HG03066 (cell line): ENCODE measurements at regions not wholly inside any gene's neighbourhood (a gene's known extent, or its start where the extent isn't known, plus 50 kb on each side); places are given as distances from the start of the nearest gene placed in this dataset.

Experiments used
- ATAC-seq: cut with Tn5 transposase; IDR thresholded peaks from one replicate; pipeline ENCODE4 v1.9.1; 2021; ENCODE audit warnings: low read depth; ENCODE audit not compliant: unreplicated experiment

GRCh38 chr12:77510985-77511384 is 319.7 kb upstream of the NAV3 start:
- ATAC-seq, result no peak

GRCh38 chr12:77504466-77504865 is 326.2 kb upstream of the NAV3 start:
- ATAC-seq, result no peak

DNA sequence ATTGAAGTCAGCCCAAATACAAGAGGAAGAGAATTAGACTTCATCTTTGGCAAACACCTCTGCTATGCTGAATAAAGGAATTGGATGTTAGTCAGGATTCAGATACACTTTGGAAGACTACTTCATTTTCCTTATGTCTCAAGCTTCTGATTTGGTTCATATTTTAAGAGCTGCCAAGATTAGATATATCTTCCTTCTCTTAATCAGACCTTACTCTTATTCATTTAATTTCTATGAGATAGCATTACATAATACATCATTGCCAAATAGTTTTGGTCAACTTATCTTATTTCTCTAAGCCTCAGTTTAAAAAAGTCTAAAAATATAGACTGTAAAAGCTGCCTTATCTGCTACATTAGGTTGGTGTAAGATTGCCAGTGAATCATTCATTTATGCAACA is 330.6 kb upstream of the NAV3 start:
- ATAC-seq, result no peak

DNA sequence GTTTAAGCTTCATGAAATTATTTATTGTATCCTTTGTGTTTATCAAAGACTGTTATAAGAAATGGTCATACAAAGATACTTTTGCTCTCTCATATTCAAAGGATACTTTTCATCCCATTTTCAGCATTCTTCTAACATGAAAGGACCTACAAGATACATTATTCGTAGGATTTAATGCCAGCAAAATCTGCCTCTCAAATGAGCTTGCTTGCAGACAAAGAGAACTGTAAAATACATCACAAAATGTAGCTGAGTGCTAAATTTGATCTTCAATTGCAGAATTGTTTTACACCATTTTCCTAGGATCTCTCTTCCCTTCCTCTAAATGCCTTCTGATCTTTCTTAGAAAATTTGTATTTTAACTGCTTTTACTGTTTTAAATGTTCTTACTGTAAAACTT is 333.0 kb upstream of the NAV3 start:
- ATAC-seq, result no peak

DNA sequence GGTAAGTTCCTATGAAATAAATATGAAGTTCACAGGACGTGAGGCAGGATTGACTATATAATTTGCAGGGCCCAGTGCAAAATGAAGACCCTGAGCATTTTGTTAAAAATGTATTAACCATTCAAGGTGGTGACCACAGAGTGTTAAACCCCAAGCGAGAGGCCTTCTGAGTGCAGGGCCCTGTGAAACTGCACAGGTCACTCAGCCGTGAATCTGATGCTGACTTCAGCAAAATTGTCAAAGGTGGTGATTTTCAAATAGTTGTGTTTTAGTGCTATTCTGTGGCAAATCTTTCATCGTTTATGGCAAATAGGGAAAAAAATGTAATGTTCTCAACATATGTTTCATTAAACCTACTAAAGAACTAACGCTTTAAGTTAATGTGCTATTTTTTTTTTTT is 334.0 kb upstream of the NAV3 start:
- ATAC-seq, result no peak

GRCh38 chr12:77494296-77494695 is 336.4 kb upstream of the NAV3 start:
- no peak for ATAC-seq

DNA sequence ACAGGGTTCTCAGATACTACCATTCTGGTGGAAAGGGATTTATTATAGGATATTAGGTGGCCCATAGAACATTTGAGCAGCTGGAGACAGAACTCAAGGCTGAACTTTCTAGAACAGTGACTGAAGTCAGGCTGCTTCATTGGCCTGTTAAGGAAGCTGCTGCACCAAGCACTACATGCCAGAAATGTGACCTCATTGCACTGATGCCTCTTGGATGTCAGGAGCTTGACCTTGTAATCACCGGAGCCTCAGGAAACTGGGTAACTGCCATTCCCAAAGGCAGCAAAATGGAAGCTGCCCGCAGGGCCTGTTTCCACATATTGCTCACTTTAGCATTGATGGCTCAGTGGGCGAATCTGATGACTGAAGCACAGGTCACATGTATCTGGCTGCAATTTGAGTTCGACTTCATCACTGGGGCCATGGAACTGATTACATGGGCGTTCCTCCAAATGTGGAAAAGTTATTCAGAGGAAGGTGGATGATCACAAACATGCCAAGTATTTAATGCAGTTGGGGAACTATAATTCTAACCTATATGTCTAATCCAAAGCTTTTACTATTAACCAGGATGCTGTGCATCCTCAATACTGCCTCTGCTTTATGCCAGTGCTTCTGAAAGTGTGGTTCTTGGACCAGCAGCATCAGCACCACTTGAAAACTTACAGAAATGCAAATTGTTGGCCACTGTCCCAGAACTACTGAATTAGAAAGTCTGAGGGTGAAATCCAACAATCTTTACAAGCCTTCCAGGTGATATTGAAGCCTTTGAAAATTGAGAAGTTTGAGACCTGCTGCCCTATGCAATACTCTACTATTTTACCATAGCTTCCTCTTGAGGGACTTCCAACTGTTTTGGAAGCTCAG is 337.2 kb upstream of the NAV3 start:
- no peak for ATAC-seq

DNA sequence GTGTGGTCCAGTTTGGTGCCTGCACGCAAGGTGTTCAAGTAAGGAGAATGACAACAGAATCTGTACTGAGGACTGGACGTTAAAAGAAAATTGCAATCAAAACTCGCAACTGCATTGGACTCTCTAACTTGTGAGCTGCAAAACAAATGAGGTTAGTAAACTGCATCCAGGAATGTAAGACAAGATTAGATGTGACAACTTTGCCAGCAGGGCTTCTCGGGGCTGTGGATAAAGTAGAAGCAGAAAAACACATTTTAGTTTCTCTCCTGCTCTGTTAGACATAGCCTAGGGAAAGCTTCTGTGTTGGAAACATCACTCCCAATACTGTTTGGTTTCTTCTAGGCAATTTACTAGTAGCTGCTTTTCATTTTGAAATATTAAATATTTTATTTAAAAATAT is 338.2 kb upstream of the NAV3 start:
- no peak for ATAC-seq

- no peak for ATAC-seq
Measured at GRCh38 chr12:77489331-77489970, 341.2 kb upstream of the NAV3 start.

DNA sequence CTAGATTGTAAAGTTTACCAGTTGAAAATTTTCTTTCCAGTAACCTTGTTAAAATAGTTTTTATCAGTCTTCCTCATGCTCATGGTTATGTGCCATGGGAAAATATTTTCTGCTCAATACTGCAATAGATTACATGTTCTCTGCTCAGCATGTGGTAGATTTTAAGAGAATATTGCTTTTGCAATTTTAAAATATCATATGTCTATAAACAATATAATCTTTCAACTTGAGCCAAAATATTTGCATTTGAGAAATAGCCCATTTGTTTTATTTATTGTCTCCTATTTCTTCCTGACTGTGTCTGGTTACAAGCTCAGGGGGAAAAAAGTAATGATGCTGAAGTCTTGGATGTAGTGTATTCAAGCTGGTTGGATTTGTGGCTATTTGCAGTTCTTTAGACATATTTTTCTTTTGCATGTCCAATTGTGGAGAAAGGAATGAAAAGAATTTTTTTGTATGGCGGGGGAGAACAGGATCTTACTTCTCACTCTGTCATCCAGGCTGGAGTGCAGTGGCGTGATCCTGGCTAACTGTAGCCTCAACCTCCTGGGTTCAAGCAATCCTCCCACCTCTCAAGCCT is 342.6 kb upstream of the NAV3 start:
- ATAC-seq, result no peak

- ATAC-seq, result no peak
Measured at GRCh38 chr12:77486872-77487271, 343.8 kb upstream of the NAV3 start.

DNA sequence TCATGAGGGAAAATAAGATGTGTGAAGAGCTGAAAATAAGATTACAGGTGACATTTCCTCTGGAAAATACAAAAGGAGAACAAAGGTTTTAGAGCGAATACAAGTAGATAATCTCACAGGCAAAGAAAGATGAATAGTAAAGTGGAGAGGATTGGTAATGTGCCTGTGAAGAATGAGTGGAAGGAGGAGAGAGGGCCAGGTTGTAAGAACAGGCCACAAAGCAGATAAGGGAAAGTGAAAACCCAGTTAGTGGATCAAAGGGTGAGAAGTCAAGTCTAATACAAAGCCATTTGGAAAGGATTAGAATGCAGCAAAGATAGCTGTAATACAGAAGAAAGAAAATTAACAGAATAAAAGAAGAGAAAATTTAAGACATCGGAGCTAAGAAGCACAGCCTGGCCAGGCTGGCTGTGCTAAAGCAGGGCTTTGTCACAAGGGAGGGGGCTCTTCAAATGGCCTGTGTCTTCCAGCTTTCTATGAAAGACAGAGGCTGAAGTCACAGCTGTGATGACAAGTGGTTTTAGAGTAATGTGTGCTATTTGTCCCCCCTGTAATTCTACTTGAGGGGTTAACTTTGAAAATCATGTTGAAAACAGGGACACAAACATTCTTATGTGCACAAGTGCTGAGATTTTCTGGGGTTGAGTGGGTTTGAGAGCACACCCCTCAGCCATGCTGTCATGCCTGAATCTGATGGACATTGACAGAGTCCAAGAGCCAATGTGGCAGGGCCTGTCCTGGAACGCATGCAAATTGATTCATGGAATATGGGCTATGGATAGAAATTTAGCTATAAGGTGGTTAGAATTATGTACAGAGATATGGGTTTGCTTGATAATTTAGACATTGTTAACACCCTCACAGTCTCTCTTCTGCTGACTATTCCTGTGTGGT is 344.5 kb upstream of the NAV3 start:
- ATAC-seq, result no peak

DNA sequence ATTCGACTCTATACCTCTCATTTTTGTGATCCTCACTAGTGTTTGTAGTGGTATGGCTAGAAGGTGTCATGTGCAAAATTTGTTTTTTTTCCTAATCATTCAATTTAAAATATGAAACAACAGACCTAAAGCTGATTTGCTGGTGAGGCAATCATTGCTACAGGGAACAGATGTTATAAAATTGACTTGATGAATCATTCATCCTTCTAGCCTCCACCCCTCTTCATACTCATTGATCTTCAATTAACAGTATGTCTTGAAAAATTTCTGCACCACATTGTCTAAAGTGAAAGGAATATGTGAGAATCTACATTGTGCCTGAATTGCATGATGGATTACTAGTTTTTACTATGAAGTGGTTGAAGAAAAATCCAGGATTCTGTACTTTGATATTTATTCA is 349.0 kb upstream of the NAV3 start:
- no peak for ATAC-seq

DNA sequence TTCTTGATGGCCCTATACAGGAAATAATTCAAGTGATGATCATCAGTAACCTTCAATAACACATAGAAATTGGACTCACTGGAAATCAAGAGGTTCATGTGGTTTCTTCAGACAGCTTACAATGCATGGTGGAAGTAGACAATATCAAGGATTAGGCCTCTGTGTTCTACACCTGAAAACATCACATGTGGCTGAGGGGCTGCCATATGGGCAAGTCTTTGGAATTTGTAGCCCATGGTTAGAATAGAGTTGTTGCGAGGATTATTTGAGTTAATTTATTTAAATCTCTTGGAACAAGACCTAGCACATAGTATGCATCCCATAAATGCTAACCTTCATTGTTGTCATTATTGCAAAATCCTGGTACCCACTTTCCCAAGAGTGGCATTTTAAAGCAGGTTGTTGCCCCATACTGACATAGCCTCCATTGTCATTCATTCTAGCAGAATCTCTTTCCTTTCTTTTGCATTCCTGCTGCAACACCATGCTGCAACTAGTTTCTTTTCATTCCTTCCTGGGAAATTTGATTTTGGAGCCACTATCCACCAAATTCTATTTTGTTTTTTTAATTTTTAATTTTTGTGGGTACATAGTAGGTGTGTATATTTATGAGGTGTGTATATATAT is 352.7 kb upstream of the NAV3 start:
- no peak for ATAC-seq

DNA sequence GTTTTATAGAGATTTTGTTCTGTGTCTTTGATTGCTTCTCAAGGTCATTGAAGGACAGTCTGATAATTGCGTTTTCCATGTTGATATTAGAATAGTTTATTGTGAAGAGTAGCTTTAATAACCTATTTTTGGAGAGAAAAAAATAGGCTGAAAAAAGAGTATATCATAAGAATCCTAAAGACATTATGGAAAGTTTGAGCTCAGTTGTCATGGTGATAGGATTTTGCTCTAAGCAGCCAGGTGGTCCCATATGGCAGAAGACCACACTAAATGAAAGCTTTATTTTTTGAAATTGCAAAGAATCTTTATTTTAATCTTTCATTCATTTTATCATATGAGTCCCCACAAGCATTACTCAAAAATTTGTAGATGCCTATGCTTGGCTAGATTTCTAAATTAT is 358.9 kb upstream of the NAV3 start:
- ATAC-seq, result no peak

- no peak for ATAC-seq
Measured at GRCh38 chr12:77469578-77470333, 360.9 kb upstream of the NAV3 start.

DNA sequence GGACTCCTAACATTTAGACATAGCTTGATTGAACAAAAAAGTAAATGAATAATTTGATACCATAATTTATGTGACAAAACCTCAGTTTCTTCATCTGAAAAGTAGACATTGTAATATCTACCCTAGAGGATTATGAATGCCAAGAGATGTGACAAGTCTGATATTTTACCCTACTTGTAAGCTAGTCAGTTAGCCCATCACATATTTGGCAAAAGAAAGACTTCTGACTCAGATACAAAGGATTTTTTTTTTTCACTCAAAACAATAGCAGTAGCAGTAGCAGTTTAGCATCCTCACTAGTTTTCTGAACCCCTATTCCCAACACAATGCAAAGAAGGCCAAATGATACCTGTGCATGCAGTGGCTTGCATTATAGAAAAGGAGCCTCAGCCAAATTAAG is 377.3 kb upstream of the E2F7 start:
- ATAC-seq, result no peak

GRCh38 chr12:77439749-77440148 is 374.4 kb upstream of the E2F7 start:
- no peak for ATAC-seq

GRCh38 chr12:77438644-77439043 is 373.3 kb upstream of the E2F7 start:
- no peak for ATAC-seq

DNA sequence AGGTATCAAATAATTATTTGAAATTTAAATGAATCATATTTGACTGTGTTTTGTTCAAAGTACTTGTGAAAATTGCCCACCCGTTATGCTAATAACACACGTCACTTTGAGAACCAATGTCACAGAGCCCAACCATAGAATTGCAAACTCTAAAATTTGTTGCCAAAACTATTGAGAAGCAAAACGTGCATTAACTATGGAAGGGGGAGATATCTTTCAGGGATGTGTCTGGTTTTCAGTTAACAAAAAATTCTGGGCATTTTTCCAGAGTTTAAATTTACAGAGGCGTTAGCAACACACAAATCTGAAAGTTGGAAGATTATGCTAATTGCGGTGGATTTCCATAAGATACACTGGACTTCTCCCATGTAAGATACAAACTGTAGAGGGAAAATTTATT is 371.8 kb upstream of the E2F7 start:
- no peak for ATAC-seq
